Cardiac muscle cell (in vitro differentiated cells and primary cell): ENCODE measurements at regions not wholly inside any gene's neighbourhood (a gene's known extent, or its start where the extent isn't known, plus 50 kb on each side); places are given as distances from the start of the nearest gene placed in this dataset.

ENCODE experiments used
- DNase-seq, 2 donors: peaks; one replicate each; pipeline versions ENCODE4 v3.0.0 to v3.0.0-alpha.2; 2010 to 2017; ENCODE audit warnings: low read depth in 1 of 2, low spot score in 1 of 2
- H3K27ac ChIP-seq: fragments of 200-600 bp; sonication (generic); 2 replicates; pipeline ENCODE4 v1.5.1; 2016
- H3K27me3 ChIP-seq: fragments of 200-600 bp; sonication (generic); 2 replicates; pipeline ENCODE4 v1.6.0; 2016; ENCODE audit warnings: control low read depth
- H3K36me3 ChIP-seq: fragments of 200-600 bp; sonication (generic); 2 replicates; pipeline ENCODE4 v1.5.1; 2016; ENCODE audit warnings: control low read depth
- H3K4me1 ChIP-seq: fragments of 200-600 bp; sonication (generic); 2 replicates; pipeline ENCODE4 v1.8.1; 2017; ENCODE audit warnings: low read depth, mild to moderate bottlenecking, mixed run types
- H3K4me3 ChIP-seq: fragments of 200-600 bp; sonication (generic); 2 replicates; pipeline ENCODE4 v1.5.1; 2016; ENCODE audit warnings: mild to moderate bottlenecking
- H3K9me3 ChIP-seq: fragments of 200-600 bp; sonication (generic); 2 replicates; pipeline ENCODE4 v1.5.1; 2017; ENCODE audit warnings: low read depth, mild to moderate bottlenecking, control low read depth
- CTCF ChIP-seq: IDR thresholded peaks from 2 replicates; pipeline ENCODE4 v1.5.1; 2012; ENCODE audit warnings: low read depth, mild to moderate bottlenecking, low read length

GRCh38 chr1:14495996-14496395 is 102.5 kb upstream of the KAZN start:
- H3K27me3 ChIP-seq: no peaks in the 10 kb centered on the region
- H3K36me3 ChIP-seq: no peaks in the 10 kb centered on the region
- H3K4me3 ChIP-seq: no peak overlapping the region
- H3K9me3 ChIP-seq: no peaks in the 10 kb centered on the region
- H3K27ac ChIP-seq: no peak overlapping the region
- no peaks in the 10 kb centered on the region for H3K4me1 ChIP-seq
- no peak for DNase-seq
- no peak for TF ChIP-seq CTCF

- H3K27ac ChIP-seq: no peak overlapping the region
- H3K4me1 ChIP-seq: no peaks in the 10 kb centered on the region
Observed at GRCh38 chr1:14498839-14499238, 99.6 kb upstream of the KAZN start.

GRCh38 chr1:14499312-14500040 is 99.0 kb upstream of the KAZN start:
- Histone ChIP-seq H3K9me3 (no peaks in the 10 kb centered on the region), H3K36me3 (no peaks in the 10 kb centered on the region), H3K4me3 (no peak overlapping the region), H3K27ac (no peak overlapping the region), H3K4me1 (no peaks in the 10 kb centered on the region), H3K27me3 (no peaks in the 10 kb centered on the region)
- TF ChIP-seq CTCF: no peak
- no peak for DNase-seq

More at GRCh38 chr1:14498839-14499238, 99.6 kb upstream of the KAZN start:
- Histone ChIP-seq H3K36me3 (no peaks in the 10 kb centered on the region), H3K4me3 (no peak overlapping the region), H3K27me3 (no peaks in the 10 kb centered on the region), H3K9me3 (no peaks in the 10 kb centered on the region)
- TF ChIP-seq CTCF: no peak
- DNase-seq: no peak

- no peaks in the 10 kb centered on the region for H3K27me3 ChIP-seq
- TF ChIP-seq CTCF: no peak
- H3K4me1 ChIP-seq: no peaks in the 10 kb centered on the region
- no peaks in the 10 kb centered on the region for H3K9me3 ChIP-seq
- H3K27ac ChIP-seq: no peak overlapping the region
- DNase-seq: no peak
- H3K4me3 ChIP-seq: no peak overlapping the region
- H3K36me3 ChIP-seq: no peaks in the 10 kb centered on the region
Observed at GRCh38 chr1:14500041-14500440, 98.4 kb upstream of the KAZN start.

GRCh38 chr1:14500912-14501311 is 97.6 kb upstream of the KAZN start:
- no peaks in the 10 kb centered on the region for H3K27me3 ChIP-seq
- no peaks in the 10 kb centered on the region for H3K4me1 ChIP-seq
- H3K9me3 ChIP-seq: no peaks in the 10 kb centered on the region
- no peak for DNase-seq
- TF ChIP-seq CTCF: no peak
- H3K4me3 ChIP-seq: no peak overlapping the region
- no peaks in the 10 kb centered on the region for H3K36me3 ChIP-seq
- H3K27ac ChIP-seq: no peak overlapping the region
